ENCODE measurements at regions not wholly inside any gene's neighbourhood (a gene's known extent, or its start where the extent isn't known, plus 50 kb on each side); places are given as distances from the start of the nearest gene placed in this dataset.
A peak's percentile ranks its signal among the peaks of the same experiment; 100 is the strongest.

GRCh38 chr3:188944108-188944507, 227.7 kb upstream of the TPRG1 start:
- WGBS, 4 donors = 54 to 70% (median 64%) methylated on average over 1 of the region's 1 CpG
- Histone ChIP-seq H3K36me3 (no peaks in the 10 kb centered on the region), H3K4me3 (no peak overlapping the region), H3K27ac (peak overlapping the region in 3 of 12 donors; percentile 10 to 81 (median 13)), H3K27me3 (no peaks in the 10 kb centered on the region), H3K9me3 (no peaks in the 10 kb centered on the region), H3K4me1 (peaks cover 0 to 95% (median 24%) of the 10 kb centered on the region in 12 donors)
- intact Hi-C loops (cut with DNase I) = loop anchor here in 4 of 10 donors (10.0 kb wide), 4 partner anchors 169 to 679 kb away; no protein-coding TSS in a partner anchor
- DNase-seq = no peak
- no peak for ATAC-seq
- TF ChIP-seq, protein P1, sequence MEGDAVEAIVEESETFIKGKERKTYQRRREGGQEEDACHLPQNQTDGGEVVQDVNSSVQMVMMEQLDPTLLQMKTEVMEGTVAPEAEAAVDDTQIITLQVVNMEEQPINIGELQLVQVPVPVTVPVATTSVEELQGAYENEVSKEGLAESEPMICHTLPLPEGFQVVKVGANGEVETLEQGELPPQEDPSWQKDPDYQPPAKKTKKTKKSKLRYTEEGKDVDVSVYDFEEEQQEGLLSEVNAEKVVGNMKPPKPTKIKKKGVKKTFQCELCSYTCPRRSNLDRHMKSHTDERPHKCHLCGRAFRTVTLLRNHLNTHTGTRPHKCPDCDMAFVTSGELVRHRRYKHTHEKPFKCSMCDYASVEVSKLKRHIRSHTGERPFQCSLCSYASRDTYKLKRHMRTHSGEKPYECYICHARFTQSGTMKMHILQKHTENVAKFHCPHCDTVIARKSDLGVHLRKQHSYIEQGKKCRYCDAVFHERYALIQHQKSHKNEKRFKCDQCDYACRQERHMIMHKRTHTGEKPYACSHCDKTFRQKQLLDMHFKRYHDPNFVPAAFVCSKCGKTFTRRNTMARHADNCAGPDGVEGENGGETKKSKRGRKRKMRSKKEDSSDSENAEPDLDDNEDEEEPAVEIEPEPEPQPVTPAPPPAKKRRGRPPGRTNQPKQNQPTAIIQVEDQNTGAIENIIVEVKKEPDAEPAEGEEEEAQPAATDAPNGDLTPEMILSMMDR (IDR thresholded peaks at IDR 0.05) = no peak
- TF ChIP-seq POLR2A (IDR thresholded peaks at IDR 0.05) = no peak

- peak in 1 of 4 donors; percentile 6 for ATAC-seq
- peaks cover 0 to 97% (median 38%) of the 10 kb centered on the region in 12 donors for H3K4me1 ChIP-seq
- H3K27me3 ChIP-seq = no peaks in the 10 kb centered on the region
- no peak for DNase-seq
- 61 to 66% (median 63%) methylated on average over 14 of the region's 14 CpGs for WGBS, 4 donors
- peak overlapping the region; percentile 90 to 99 (median 96) for H3K27ac ChIP-seq
- H3K36me3 ChIP-seq = no peaks in the 10 kb centered on the region
- intact Hi-C loops (cut with DNase I) = loop anchor here in 7 of 10 donors (5.0 to 10.0 kb wide), 12 partner anchors 44 to 894 kb away; partner anchors contain the start of gene LPP (in 1 of the 7)
- H3K4me3 ChIP-seq = peak overlapping the region in 11 of 12 donors; percentile 14 to 58 (median 51)
- H3K9me3 ChIP-seq = no peaks in the 10 kb centered on the region
- no peak for TF ChIP-seq POLR2A (IDR thresholded peaks at IDR 0.05)
- TF ChIP-seq, protein P1 (IDR thresholded peaks at IDR 0.05) = no peak
These were observed 225.2 kb upstream of the TPRG1 start for GRCh38 chr3:188946351-188947240.

- 1 to 4% (median 2%) methylated on average over 42 to 48 of the region's 48 CpGs for WGBS, 4 donors
- TF ChIP-seq, protein P1 (IDR thresholded peaks at IDR 0.05) = peak in 9 of 12 donors; percentile 14 to 50 (median 35)
- TF ChIP-seq POLR2A (IDR thresholded peaks at IDR 0.05) = peak in 1 of 2 donors; percentile 73
- no peaks in the 10 kb centered on the region for H3K9me3 ChIP-seq
- intact Hi-C loops (cut with DNase I) = loop anchor here in 7 of 10 donors (1.0 to 10.0 kb wide), 17 partner anchors 45 to 1209 kb away; partner anchors contain the start of genes BCL6 (in 2 of the 7) and LPP (in 1 of the 7)
- H3K4me1 ChIP-seq = peaks cover 0 to 95% (median 38%) of the 10 kb centered on the region in 12 donors
- peak overlapping the region; percentile 90 to 99 (median 96) for H3K27ac ChIP-seq
- H3K36me3 ChIP-seq = no peaks in the 10 kb centered on the region
- H3K27me3 ChIP-seq = no peaks in the 10 kb centered on the region
- DNase-seq (peak; percentile 91 to 97 (median 95)), ATAC-seq (peak; percentile 90 to 93 (median 91))
- peak overlapping the region in 11 of 12 donors; percentile 14 to 58 (median 51) for H3K4me3 ChIP-seq
These were observed 224.1 kb upstream of the TPRG1 start for GRCh38 chr3:188947401-188948280.
